MM.1S (cell line): ENCODE measurements at regions not wholly inside any gene's neighbourhood (a gene's known extent, or its start where the extent isn't known, plus 50 kb on each side); places are given as distances from the start of the nearest gene placed in this dataset.
"Not testable (repeated sequence)": the region's sequence is repeated elsewhere in the genome, so short reads cannot be mapped to it uniquely, and the experiment has no call there.

Experiments
- CTCF ChIP-seq: fragments of 300-600 bp; sonication (generic); IDR thresholded peaks from 2 replicates; pipeline ENCODE4 v1.5.1; 2016; ENCODE audit warnings: antibody characterized with exemption, low read length, mixed read lengths
- EZH2 ChIP-seq: fragments of 300-600 bp; sonication (generic); optimal IDR thresholded peaks from 2 replicates; pipeline ENCODE3; 2017; ENCODE audit warnings: low read depth, mild to moderate bottlenecking, antibody characterized with exemption, low read length, mixed read lengths
- EZH2phosphoT487 ChIP-seq: fragments of 300-600 bp; sonication (generic); IDR thresholded peaks from 2 replicates; pipeline ENCODE4 v1.6.1; 2018; ENCODE audit warnings: antibody characterized with exemption, low read length

DNA sequence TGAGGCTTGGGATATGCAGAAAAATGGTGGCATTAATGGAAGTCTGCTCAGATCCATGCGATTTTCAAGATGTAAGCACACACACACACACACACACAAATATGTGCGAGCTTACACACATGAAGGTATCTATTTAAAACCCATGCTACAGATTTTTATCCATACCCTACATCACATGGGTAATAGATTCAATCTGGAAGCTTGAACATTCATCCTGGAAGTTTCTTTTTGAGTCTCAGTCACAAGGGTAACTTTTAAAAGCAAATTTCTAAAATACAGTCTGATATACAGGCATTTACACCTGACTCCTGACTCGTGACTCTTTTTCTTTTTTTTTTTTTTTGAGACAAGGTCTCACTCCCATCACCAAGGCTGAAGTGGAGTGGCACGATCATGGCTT lies 359.0 kb downstream of the ANAPC1 start:
- not testable (repeated sequence) for TF ChIP-seq CTCF, EZH2phosphoT487, EZH2
